B cell (primary cell): ENCODE measurements at regions not wholly inside any gene's neighbourhood (a gene's known extent, or its start where the extent isn't known, plus 50 kb on each side); places are given as distances from the start of the nearest gene placed in this dataset.

Source experiments
- CTCF ChIP-seq: fragments of 200-600 bp; IDR thresholded peaks from one replicate; pipeline ENCODE4 v1.8.0; 2022; ENCODE audit warnings: antibody characterized with exemption, mild to moderate bottlenecking
- EZH2 ChIP-seq: IDR thresholded peaks from 2 replicates; pipeline ENCODE4 v1.6.1; 2012; ENCODE audit warnings: borderline replicate concordance, low read depth, mild to moderate bottlenecking, moderate library complexity, low read length; ENCODE audit not compliant: insufficient read depth, poor library complexity, severe bottlenecking

- TF ChIP-seq CTCF = no peak
- no peak for TF ChIP-seq EZH2
Measured at GRCh38 chr16:59044616-59045015, 310.5 kb upstream of the GOT2 start.
